ENCODE measurements at regions not wholly inside any gene's neighbourhood (a gene's known extent, or its start where the extent isn't known, plus 50 kb on each side); places are given as distances from the start of the nearest gene placed in this dataset.
"Not testable (repeated sequence)": the region's sequence is repeated elsewhere in the genome, so short reads cannot be mapped to it uniquely, and the experiment has no call there.

DNA sequence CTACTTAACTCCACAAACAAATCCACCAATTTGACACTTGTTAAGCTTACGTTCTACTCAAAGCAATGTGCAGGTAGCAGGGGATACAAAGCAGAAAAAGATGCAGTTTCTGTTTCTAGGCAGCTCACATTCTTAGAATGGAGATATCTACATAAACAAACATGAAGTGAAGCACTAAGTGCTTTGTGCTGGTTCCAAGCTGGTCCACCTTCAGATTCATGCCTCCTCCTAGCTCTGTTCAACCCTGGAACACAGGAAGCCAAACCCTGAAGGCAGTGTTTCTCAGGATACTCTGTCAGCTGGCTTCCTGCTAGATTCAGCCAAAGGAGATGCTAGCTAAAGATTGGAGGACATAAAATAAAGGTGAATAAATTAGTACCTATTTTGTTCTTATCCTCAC lies 55.3 kb upstream of the NOL4 start:
- DNase-seq = no peak

DNA sequence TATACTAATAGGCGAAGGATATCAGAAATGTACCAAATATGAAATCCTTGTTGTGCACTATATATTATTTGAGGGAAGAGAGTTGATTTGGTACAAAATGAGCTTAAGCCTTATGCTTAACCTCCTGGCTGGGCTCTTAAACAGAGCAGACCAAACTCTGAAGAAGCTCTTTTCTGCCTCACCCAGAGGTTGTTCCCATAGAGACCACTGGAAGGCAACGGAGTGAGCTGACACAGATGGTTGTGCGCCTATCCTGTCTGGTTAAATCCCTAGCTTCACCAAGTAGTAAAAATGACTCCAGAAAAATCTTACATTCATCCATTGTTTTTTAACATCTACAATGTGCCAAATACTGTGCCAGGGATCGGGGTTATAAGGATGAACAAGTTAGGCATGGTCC lies 55.9 kb upstream of the NOL4 start:
- no peak for DNase-seq

DNA sequence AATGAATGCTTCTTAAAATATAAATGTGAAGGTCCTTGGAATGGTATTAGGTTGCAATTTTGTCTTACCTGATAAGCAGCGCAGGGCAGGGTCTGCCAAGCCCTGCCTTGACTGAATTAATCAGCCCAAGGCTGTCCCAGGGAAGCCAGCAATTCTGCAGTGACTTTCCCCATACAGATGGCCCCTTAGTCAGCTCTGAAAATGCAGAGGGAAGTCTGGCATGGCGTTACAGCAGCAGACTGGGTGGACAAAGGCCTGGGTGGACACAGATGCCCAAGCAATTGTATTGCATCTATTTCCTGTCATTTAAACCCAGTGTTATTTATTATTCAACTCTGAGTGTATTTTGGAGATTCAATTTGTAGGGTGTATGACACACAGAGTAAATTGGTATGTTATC lies 56.6 kb upstream of the NOL4 start:
- DNase-seq = no peak

DNA sequence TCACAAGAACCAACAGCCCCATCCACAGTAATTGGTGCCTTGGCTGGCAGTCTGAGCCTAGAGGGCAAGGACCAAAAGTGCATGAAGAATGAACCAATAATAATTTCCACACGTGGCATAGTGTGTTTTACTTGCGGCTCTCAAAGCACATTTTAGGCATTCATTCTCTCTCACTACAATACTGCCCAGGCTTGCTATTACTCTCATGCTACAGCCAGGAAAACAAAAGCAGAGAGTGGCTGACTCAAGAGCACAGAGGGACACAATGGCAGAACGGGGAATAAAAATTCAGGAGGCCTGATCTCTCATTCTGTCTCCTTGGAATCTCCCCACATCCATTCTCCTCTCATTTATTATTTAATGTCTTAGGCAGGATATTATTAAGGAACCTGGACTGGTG lies 57.0 kb upstream of the NOL4 start:
- DNase-seq = no peak

DNA sequence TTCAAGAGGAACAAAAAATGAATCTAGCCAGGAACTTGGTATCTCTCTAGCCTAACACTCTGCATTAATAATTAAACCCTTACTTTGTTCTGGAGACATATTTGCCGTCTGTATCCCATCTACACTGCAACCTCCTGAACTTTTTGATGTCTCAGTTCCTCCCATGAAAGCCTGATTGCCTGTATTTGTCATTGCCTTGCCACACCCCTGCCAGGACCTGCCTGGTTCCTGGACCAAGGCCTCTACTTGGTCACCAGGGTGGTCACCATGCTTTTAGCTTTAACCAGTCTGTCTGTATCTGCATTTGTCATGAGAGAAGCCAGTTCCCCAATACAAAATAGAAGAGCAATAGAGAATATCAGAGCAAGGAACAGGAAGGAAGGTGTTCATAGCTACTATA lies 58.8 kb upstream of the NOL4 start:
- no peak for DNase-seq

DNA sequence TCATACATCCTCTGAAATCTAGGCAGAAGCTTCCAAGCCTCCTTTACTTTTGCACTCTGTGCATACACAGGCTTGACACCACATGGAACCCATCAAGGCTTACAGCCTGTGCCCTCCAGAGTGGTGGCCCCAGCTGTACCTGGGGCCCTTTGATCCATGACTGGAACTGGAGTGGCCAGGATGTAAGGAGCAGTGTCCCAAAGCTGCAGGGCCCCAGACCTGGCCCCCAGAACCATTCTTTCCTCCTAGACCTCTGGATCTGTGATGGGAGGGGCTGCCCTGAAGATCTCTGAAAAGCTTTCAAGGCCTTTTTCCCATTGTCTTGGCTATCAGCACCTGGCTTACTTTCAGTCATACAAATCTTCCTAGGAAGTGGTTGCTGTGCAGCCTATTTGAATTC lies 63.1 kb upstream of the NOL4 start:
- no peak for DNase-seq

DNA sequence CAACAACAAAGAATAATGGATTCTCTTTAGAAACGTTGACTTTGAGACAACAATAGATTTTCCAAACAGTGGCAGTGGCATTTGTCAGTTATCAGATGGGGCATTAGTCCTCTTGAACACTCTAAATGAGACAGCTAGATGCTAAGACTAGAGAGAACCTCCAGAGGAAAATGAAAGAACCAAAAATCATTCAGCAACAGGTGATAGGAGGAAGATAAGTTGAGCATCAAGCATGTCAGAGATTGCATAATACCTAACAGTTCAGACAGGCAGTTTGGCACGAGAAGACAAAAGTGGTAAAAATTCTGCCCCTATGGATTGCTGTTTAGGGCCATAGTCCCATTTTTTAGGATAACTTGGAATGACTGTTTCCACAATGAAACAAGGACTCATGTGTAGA lies 67.9 kb upstream of the NOL4 start:
- DNase-seq = no peak

DNA sequence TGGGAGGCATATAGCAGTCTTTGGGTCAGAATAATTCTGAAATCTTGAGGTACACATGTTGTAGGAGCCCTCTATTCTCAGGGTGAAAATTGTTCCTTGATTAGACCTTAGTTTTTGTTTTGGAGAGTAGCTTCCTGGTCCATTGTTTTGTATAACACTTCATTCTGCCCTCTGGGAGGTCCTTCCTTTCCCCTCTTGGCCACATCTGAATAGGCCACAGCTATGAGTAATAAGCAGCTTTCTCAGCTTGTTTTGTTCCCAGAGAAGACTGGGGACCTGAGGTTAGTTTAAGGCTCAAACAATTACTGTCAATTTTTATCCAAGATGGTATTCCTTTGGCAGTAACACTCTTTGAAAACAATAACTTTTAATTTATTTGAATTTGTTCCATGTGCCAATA lies 72.6 kb upstream of the NOL4 start:
- DNase-seq = no peak

DNA sequence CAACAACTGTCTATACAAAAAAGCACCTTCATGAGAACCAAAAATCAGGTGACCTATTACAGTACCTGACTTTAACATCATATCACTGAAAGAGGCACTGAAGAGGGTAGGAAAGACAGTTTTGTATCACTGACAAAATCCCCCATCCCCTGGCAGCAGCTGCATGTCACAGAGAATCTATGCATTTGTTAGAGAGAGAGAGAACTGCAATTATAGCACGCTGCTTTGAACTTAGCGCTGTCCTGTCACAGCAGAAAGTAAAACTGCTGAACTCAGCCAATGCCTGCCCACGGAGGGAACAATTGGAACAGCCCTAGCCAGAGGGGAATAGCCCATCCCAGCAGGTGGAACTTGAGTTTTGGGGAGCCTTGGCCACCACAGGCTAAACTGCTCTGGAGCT lies 75.1 kb upstream of the NOL4 start:
- no peak for DNase-seq

DNA sequence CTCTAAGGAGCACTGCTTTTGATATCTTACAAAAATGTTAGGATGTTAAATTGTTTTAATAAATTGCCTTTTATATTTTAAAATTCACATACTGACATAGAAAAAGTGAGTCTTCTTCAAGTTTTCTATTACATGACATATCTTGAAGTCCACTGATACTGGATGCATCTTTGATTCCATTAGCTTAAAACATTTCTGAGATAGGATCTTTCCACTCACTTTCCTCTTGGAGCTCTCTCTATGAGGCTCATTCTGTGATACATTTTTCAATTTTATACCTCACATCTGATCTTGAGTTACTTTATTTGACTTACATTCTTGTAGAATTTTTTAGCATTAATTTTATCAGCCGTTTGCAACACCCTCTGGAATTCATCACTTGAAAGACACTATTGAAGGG lies 86.8 kb upstream of the NOL4 start:
- no peak for DNase-seq

DNA sequence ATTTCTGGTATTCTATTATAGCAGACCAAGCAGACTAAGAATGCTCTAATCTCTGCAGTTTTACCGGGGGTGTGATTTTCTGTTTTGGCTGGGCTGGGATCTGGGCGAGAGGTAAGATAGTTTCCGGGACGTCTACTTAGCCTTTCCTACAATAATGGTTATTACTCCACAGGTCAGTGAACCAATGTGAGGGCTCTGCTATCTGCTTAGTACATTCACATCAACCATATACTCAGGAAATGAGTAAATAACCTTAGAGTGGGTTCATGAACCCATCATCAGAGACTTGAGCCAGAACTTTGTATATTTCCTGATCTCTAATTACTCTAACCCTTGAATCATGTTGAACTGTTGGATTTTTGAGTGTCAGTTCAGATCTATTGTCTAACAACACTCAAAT lies 90.1 kb upstream of the NOL4 start:
- no peak for DNase-seq

DNA sequence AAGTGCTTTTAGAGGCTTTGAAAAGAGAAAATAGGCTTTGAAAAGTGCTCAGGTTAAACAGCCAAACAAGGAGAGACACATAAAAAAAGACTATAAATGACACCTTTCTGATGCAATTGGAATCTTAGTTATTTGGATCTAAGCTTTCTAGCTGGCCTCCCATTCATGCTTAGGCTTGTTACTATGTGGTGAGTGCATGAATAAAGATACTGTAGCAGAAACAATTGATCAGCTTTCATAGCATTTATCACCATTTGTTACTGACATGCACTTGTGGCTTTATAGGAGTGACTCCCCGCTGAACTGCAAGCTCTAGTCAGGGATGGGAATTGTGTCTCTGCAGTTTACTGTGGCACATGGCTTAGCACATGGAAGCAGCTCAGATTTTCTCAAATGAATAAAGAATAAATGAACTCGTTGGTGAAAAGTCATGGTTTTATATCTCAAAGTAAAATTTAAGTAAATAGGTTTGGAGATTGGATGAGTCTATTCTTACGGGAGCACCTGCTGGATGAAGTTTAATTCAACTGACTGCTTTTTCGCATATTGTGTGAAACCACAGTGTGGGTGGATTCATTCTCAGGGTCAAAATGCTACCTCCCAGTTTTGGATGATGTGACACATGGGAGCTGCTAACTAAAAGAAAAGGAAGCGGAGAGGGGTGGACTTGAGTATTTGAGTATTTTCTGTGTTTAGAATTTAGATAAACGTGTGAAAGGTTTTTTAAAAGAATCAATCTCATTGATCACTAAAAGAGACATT lies 91.1 kb upstream of the NOL4 start:
- DNase-seq = no peak

DNA sequence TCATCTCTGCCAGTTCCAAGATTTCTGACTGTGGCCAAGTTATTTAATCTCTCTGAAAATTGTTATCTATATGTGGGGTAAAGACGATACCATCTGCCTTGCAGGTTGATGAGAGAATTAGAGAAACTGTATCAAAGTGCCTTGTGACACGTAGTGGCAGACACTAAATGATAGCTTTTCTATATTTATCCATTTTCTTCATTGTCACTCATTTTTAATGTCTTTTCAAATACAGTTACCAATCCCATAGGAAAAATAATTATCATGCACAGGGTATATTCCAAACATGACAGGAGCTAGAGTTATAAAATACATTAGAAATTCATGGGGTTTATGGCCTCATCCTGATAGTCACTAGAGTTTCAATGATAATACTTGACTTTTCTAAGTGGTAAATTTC lies 95.6 kb upstream of the NOL4 start:
- no peak for DNase-seq

DNA sequence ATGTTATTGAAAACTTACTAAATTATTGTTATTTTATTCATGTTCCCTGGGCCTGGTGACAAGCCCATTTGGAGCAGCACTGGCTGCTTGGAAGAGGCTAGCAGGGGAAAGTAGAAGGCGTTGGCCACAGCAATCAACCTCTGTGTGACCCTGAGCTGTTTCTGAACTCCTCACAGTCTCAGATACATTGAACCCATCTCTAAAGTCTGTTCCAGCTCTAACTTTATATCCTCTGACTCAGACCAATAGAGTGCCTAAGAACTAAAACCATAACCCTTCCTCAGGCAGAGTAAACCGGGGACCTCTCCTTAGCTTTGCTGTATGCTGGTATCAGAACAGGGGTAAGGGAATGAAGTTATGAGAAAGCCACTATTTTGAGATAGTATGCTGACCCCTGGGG lies 96.4 kb upstream of the NOL4 start:
- DNase-seq = no peak

DNA sequence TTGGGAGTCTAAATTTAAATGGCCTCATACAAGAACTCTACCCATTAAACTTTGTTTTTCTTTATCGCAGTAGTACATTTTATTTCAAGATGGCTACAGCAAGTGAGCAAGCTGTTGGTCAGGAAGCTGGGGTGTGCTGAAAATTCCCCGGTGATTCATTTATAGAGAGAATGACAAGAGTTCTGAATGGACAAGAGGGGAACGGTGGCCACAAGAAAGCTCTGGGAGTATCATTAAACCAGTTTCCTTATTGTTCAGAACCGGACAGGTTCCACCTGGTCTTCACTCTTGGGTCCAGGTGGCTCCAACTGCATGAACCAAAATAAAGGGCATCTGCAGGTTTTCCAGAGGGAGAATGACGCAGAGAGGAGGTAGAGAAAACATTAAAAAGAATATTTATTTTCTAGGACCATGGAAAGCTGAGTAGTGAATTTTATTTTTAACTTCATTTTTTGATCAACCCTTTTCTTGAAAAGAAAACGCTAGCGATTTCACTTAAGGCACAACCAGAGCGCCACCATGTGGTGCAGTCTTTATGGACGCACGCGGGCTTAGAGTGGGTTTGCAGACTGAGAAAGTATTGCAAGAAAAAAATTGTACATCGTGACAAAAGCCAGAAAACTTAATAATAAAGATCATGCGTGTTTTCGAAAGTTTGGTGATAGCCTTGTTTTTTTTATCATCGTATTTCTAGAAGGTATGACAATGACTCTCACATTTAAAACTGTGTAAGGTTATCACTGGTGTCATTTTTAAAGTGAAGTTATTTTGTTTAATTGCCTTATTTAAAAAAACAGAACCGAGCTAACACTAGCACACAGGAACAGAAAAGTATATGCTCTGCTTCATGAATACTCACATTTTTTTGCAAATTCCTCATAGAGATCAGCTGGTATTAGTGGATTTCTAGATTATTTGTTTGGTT lies 97.9 kb upstream of the NOL4 start:
- DNase-seq = peak; percentile 56

DNA sequence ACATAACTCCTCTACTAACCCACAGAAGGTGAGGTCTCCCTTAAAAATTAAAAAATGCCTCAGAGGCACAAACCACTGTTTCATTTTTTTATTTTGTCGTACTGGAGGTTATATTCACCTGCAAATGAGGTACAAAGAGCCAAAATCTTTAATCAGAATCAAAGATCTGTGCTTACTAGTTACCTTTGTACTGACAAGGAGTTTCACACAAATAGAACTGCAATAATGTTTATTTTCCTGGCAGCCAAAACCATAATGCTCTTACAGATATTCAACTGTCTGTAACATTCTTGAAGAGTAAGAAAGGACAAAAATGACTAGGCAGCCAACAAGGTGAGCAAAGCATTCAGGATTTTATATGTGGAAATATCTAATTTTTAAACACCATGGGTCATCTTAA lies 105.1 kb upstream of the NOL4 start:
- DNase-seq = no peak

DNA sequence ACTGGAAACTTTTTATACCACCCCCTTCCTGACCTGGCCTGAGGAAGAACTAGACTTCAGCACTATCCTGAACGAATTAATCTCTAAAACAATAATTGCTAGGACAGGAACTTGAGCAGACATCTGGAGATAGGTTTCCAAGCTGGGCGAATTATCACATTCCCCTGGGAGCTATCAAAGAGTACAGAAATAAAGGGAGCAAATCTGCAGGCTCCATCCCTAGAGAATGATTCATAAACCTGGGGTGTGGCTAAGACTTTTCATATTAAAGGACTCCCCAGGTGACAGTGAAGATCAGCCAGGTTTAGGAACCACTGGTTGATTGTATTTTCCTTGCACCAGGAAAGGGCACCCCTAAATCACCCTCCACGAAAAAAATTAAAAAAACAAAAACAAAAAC lies 105.6 kb upstream of the NOL4 start:
- DNase-seq = no peak

DNA sequence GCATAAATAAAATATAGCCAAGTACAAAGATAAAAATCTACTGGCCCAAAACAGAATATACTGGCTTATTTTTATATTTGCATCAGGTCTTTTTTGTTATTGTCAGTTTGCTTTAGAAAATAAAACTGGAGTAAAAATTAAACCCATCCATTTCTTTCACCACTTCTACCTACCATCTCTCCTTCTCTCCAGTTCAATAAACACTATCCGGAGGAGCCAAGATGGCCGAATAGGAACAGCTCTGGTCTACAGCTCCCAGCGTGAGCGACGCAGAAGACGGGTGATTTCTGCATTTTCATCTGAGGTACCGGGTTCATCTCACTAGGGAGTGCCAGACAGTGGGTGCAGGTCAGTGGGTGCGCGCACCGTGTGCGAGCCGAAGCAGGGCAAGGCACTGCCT lies 106.2 kb upstream of the NOL4 start:
- DNase-seq = not testable (repeated sequence)

DNA sequence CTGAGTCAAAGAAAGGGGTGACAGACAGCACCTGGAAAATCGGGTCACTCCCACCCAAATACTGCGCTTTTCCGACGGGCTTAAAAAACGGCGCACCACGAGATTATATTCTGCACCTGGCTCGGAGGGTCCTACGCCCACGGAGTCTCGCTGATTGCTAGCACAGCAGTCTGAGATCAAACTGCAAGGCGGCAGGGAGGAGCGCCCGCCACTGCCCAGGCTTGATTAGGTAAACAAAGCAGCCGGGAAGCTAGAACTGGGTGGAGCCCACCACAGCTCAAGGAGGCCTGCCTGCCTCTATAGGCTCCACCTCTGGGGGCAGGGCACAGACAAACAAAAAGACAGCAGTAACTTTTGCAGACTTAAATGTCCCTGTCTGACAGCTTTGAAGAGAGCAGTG lies 106.6 kb upstream of the NOL4 start:
- DNase-seq = not testable (repeated sequence)

DNA sequence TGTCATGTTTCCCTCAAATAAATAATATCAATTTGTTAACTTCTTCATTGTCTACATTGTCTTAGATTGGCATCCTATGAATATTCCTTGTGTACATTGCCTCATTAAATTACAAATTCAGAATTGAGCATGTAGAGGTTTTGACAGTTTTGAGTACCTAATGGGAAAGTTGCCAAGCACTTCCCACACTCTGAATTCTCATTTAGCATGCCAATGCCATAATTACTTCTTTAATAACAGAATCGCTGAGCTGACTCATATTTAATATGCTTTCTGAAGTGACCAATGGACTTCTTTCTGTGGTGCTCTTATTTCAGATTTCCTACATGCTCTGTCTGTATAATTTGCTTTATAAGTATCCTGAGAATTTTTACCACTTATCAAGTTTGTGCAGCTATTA lies 114.4 kb upstream of the NOL4 start:
- DNase-seq = no peak

DNA sequence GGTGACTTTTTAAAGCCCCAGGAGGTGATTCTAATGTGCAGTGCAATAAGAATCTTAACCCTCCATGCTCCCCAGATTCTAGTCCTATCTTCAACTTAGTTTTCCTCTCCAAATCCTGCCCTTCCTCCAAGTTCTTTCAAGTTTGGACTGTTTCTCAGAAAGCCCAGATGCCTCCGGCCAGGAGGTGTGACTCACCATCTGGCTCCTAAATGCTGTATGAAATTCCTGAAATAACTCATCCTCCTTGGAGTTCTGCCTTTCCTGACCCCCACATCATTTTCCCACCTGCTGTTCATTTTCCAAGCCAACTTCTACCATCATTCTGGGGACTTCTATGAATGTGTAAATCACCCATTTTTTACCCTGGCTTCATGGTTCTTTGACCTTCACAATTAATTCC lies 118.2 kb upstream of the NOL4 start:
- DNase-seq = no peak

DNA sequence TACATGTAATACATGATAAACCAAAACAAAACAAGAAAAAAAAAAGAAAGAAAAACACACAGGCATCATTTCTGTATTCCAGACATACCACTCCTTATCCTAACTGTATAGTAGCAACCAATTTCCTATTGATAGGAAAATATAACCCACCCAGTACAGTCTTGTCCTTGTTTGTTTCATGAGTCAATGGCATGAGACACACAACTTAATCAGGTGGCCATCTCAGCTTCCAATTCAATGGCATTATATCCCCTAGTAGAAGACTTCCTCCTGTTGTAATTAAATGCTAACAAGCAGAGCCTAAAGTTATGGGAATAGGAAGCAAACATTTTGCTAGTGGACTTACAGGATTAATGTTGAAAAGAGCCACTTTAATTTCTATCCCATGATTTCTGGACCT lies 121.0 kb upstream of the NOL4 start:
- no peak for DNase-seq

DNA sequence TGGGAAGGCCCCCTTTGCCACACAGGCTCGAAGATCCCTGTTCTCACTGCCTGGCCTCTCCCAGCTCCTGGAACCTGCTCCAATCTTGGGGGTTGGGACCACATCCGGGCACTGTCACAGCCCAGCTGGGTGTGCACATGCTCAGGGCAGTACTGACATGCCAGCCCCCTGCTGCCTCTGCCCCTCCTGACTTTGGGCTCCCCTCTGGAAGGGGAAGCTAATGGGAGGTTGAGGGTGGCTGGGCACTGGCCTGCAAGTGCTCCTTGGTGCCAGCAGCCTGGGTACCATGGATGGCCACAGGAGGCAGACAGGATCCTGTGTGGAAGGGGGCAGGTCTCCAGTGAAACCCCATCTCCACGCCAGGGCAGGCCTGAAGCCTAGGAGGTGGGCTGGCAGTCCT lies 126.1 kb upstream of the NOL4 start:
- DNase-seq = no peak
